GM13976 (cell line): ENCODE measurements at regions not wholly inside any gene's neighbourhood (a gene's known extent, or its start where the extent isn't known, plus 50 kb on each side); places are given as distances from the start of the nearest gene placed in this dataset.

Experiments
- DNase-seq: peaks from one replicate; pipeline ENCODE4 v3.0.0; 2012; ENCODE audit warnings: low spot score
- in situ Hi-C: fragments of 300-500 bp; cut with MboI; formaldehyde crosslinking; loops from one replicate; pipeline ENCODE4 v1.12.0; 2022; ENCODE audit warnings: low sequenced_read_pairs, mixed read lengths, inconsistent platforms; ENCODE audit not compliant: unreplicated experiment
- TF ChIP-seq, protein P1 (sequence below): IDR thresholded peaks from 2 replicates; pipeline ENCODE4 v1.5.1; 2012; ENCODE audit warnings: borderline replicate concordance, mild to moderate bottlenecking; ENCODE audit not compliant: insufficient read depth; ENCODE audit errors: extremely low read depth, missing control alignments, control extremely low read depth

DNA sequence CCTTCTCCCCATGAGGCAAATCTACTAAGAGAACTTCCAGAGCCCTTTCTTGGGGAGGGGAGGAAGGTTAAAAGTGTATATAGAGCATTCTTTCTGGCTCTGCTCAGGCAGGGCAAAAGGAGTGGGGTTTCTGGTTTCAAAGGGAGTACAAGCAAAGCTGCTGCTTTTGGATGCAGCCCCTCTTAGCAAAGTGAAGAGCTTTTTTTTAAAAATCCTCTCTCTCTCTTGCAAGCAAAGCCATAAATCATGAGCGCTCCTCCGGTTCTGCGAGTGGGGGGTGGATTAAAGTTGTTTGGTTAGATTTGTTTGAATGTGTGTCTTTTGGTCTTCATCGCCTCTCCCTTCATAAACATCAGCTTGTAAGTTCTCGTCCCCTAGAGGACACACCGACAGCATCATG is 546.6 kb upstream of the TBX3 start:
- in situ Hi-C loops = no loop called here
- TF ChIP-seq, protein P1, sequence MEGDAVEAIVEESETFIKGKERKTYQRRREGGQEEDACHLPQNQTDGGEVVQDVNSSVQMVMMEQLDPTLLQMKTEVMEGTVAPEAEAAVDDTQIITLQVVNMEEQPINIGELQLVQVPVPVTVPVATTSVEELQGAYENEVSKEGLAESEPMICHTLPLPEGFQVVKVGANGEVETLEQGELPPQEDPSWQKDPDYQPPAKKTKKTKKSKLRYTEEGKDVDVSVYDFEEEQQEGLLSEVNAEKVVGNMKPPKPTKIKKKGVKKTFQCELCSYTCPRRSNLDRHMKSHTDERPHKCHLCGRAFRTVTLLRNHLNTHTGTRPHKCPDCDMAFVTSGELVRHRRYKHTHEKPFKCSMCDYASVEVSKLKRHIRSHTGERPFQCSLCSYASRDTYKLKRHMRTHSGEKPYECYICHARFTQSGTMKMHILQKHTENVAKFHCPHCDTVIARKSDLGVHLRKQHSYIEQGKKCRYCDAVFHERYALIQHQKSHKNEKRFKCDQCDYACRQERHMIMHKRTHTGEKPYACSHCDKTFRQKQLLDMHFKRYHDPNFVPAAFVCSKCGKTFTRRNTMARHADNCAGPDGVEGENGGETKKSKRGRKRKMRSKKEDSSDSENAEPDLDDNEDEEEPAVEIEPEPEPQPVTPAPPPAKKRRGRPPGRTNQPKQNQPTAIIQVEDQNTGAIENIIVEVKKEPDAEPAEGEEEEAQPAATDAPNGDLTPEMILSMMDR = no peak
- DNase-seq = no peak

DNA sequence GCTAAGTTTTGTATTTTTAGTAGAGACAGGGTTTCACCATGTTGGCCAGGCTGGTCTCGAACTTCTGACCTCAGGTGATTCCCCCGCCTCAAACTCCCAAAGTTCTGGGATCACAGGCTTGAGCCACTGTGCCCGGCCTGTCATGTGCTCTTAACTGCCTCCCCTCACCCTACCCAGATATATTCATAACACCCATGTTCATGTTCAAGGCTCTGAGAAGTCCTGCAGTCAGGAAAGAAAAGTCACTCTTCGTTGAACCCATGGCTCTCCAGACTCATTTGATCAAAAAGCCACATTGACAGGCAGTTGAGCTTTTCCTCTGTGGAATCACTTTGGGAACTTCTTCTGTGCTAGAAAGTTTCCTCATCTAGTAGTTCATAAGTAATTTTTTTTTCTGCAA is 545.5 kb upstream of the TBX3 start:
- DNase-seq = no peak
- in situ Hi-C loops = no loop called here
- TF ChIP-seq, protein P1 = no peak

DNA sequence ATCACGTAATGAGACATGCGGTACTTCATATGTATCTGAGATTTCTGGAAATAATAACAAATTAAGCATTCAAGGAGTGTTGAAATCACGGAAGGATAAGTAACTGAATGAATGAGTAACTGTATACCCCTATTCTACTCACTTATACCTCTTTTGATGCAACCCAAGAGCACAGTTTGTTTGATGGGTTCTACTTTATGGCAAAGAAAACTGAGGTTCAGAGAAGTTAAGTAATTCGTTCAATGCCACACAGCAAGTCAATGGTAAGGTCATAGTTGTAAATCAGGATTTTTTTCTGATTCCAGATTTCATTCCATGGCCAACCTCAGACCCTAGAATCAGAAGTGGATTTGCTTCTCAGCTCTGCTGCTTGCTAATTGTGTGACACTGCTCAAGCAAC is 544.5 kb upstream of the TBX3 start:
- in situ Hi-C loops = no loop called here
- TF ChIP-seq, protein P1 = no peak
- no peak for DNase-seq

DNA sequence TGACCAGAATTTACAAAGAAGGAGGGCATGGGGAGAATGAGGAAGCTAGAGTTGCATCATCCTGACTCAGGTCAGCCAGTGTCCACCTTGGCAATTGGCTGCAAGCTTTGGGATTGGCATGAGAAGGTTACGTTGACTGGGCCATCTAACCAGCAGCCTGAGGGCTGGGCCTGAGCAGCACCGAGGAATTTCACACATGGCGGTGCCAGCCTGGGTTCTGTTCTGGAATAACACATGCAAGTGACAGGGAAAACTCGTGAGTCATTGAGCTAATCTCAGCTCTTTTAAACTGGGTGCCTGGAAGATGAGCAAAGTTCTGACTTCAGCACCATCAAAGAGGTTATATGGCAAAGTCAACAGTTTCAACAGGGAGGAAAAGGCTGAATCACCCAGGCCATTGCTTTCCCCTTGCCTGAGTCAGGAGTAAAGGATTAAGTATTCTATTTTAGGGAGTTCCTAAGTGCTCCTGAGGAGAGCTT is 543.2 kb upstream of the TBX3 start:
- TF ChIP-seq, protein P1 = no peak
- no peak for DNase-seq
- in situ Hi-C loops = no loop called here

DNA sequence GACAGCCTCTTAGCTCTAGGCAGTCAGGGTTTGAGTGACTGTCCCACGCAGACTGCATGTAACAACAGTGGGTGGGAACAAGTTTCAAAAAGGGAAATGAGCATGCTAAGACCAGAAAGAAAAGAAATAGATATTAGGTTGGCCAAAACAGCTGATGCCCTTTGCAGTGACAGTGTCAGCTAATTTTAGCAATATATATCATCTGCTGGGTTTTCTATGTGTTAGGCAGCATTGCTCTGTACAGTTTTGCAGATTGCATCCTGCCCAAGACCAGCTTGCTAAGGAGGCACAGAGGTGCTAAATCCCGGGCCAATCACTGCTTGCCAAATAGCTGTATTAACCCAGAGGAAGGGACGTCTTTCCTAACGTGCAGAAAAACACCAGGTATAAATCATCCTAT is 541.9 kb upstream of the TBX3 start:
- in situ Hi-C loops = no loop called here
- no peak for DNase-seq
- TF ChIP-seq, protein P1 = no peak

DNA sequence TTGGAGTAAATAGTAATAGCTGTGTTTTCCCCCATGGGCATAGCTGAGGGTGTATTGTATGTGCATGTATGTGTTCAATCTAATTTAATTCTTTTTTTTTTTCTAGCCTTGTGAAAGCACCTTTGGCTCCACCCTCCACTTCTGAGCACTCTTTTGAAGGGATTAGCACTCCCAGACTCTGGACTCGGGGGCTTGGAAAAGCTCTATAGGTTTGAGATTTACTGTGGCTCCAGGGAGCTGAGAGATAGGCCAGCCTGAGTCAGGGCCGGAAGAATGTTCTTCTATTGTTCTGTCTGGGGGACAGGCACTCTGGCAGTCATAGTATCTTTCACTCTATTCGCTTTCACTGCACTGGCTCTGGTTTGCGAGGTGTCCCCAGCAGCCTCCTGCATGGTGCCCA is 540.0 kb upstream of the TBX3 start:
- TF ChIP-seq, protein P1 = no peak
- in situ Hi-C loops = no loop called here
- DNase-seq = no peak

DNA sequence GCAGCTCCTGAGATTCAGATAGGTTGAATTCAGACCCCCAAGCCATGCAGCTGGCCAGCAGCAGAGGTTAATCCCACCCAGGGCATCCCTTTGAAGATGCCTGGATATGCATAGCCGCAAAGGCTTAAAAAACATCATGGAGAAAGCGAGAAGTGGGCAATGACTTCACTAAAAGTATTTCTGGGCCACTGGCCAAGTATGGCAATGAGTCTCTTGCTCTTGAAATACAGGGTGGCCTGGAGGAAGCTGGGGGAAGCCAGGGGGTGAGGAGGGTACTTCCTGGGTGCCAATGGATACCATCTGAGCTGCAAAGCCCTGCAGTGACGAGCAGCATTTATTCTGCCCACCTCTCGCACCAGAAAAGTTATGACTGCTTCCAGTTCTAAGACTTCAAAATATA is 539.3 kb upstream of the TBX3 start:
- no peak for DNase-seq
- in situ Hi-C loops = no loop called here
- TF ChIP-seq, protein P1 = no peak
